Activated CD4-positive, alpha-beta T cell treated with anti-CD3 and anti-CD28 coated beads, Interleukin-2, Interleukin-4, amounts not matched to agents 100 ng/mL and 50 ng/mL, durations not matched to agents 16 hours and 8 hours (primary cell): ENCODE measurements at regions not wholly inside any gene's neighbourhood (a gene's known extent, or its start where the extent isn't known, plus 50 kb on each side); places are given as distances from the start of the nearest gene placed in this dataset.
"Not testable (repeated sequence)": the region's sequence is repeated elsewhere in the genome, so short reads cannot be mapped to it uniquely, and the experiment has no call there.

Experiments
- DNase-seq: peaks from one replicate; pipeline ENCODE4 v3.0.0-alpha.2; 2020; ENCODE audit warnings: low spot score

- no peak for DNase-seq
Observed at GRCh38 chr2:144124882-144125281, 395.0 kb downstream of the ZEB2 start.

DNA sequence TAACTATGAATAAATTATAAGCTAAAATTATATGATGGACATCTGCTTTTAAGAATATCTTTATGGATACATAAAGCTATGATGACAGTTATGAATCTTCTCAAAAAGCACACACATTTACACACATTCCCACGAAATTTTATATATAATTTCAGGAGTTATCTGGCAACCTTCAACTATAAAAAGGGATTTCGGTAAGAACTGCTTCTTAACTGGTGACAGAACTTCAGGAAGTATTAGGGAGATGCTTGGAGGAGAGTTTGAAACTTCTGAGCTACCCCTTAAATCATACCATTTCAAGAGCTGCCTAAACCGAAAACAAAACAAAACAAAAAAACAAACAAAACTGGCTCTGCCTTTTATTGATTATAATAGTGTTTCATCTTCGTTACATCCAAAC is 399.4 kb downstream of the ZEB2 start:
- DNase-seq, result no peak

- DNase-seq, result no peak
Observed at GRCh38 chr2:144117086-144117485, 402.8 kb downstream of the ZEB2 start.

DNA sequence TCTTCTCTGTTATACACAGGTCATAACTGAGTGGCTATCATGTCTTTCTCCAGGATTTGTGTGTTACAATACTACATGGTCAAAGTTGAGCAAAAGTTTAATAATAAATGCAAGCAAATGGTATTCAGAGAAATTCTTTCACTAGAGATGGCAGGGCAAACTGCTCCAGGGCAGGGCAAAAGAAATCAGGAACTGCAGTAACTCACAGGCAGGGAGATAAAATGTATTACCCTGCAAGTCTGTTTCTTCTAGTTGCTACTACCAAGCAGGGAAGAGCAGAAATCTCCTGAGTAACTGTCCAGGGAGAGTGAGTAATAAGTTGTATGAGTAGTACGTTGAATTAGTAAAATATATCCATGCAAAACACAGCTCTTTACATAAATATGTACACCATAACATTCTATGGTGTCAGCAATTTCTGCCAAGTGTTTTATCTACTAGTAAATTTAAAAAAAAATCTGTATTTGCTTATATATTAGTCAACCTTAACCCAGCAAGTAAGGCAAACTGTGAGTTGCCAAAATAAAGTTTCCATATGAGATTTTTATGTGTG is 404.1 kb downstream of the ZEB2 start:
- DNase-seq, result no peak

- DNase-seq, result no peak
Observed at GRCh38 chr2:144114760-144115159, 405.2 kb downstream of the ZEB2 start.

DNA sequence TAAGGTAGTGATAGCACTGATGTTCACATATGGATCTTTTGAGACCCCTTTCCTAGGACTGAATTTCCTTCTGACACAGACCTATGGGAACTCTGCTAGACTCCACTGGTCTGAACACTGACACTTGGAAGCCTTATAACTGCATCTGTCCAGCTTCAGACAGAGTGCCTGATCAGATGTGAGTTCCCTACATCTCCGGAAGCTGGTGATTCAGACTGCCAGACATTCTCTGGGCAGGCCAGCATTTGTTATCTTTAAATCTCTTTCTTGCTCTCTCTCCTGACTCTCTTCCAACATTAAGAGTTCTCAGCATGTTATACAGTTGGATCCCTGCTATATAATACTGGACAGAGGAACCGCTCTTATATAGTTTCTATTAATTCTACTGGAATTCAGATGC is 408.5 kb downstream of the ZEB2 start:
- DNase-seq, result no peak

DNA sequence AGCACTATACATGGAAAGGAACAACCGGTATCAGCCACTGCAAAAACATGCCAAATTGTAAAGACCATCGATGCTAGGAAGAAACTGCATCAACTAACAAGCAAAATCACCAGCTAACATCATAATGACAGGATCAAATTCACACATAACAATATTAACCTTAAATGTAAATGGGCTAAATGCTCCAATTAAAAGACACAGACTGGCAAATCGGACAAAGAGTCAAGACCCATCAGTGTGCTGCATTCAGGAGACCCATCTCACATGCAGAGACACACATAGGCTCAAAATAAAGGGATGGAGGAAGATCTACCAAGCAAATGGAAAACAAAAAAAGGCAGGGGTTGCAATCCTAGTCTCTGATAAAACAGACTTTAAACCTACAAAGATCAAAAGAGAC is 413.8 kb downstream of the ZEB2 start:
- not testable (repeated sequence) for DNase-seq

DNA sequence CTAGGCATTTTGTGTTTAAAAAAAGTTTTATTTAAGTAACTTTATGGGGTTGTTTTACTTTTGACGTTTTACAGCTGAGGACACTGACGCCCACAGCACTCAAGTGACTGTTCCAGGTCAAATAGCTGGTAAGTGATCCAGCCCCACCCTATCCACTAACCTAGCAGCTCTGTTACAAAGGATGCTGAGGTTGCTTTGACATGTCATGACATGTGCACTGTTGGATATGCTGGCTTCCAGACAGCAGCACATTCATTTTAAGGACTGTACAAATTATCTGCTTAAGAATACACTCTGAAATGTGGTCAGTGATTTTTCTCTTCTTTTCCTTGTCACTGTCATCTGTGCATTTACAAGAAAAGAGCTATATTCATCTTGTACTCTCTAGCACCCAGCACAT is 417.5 kb downstream of the ZEB2 start:
- no peak for DNase-seq

- peak; percentile 60 for DNase-seq
Observed at GRCh38 chr2:144099780-144100377, 420.0 kb downstream of the ZEB2 start.

DNA sequence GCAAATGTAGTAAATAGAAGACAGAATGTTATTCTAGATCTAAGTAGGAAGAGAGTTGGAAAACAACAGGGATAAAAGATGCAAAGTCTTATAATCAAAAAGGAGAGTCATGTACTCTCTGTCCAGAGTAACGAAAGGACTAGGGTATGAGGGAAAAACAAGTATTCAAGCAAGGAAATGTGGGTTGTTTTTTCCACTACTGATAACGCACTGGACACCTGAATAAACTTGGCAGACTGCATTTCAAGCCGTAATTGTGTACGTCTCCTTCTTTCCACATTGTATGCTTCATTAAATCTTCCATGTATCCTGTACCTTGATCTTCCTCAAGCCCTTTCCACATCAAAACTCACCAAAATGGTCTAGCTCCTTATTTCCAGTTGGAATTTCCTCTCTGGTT is 420.6 kb downstream of the ZEB2 start:
- DNase-seq, result no peak

GRCh38 chr2:144097440-144098225 is 422.3 kb downstream of the ZEB2 start:
- DNase-seq, result peak; percentile 25

- no peak for DNase-seq
Observed at GRCh38 chr2:144096531-144096930, 423.4 kb downstream of the ZEB2 start.

- no peak for DNase-seq
Observed at GRCh38 chr2:144094408-144095151, 425.3 kb downstream of the ZEB2 start.

- no peak for DNase-seq
Observed at GRCh38 chr2:144091622-144092021, 428.3 kb downstream of the ZEB2 start.

GRCh38 chr2:144088863-144089262 is 431.1 kb downstream of the ZEB2 start:
- no peak for DNase-seq

DNA sequence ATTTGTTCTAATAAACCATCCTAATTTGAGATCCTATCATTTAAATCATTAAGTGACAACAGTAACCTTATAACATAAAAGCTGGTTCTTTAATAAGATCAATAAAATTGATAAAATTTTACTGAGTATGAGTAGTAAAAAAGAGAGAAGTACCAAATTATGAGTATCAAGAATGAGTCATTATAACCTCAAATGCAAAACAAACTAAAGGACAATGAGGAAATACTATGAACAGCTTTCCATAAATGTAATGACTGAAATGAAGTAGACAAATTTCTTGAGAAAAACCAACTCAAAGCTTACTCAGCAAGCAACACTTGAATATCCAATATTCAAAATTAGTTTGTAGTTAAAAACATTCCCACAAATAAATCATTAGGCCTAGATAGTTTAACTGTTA is 433.0 kb downstream of the ZEB2 start:
- DNase-seq, result peak; percentile 41

- DNase-seq, result no peak
Observed at GRCh38 chr2:144085016-144085415, 434.9 kb downstream of the ZEB2 start.

- no peak for DNase-seq
Observed at GRCh38 chr2:144084114-144084661, 435.7 kb downstream of the ZEB2 start.

DNA sequence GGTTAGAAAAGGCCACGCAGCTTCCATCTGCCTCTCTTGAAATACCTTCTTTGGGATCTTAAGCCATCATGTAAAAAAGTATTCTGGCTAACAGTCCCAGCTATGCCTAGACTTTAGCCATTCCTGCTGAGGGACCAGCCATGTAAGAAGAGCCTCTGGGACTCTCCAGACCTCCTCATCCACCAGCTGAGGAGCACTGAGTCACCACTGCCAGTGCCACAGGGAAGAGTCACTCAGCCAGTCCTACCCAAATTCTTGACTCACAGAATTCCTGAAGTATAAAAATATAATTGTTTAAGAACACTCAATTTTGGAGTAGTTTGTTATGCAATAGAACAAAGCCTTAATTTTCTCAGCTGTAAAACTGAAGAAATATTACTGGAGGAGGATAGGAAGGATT is 436.7 kb downstream of the ZEB2 start:
- no peak for DNase-seq

- no peak for DNase-seq
Observed at GRCh38 chr2:144082777-144083176, 437.1 kb downstream of the ZEB2 start.

- no peak for DNase-seq
Observed at GRCh38 chr2:144082327-144082726, 437.6 kb downstream of the ZEB2 start.

GRCh38 chr2:144081272-144081671 is 438.6 kb downstream of the ZEB2 start:
- no peak for DNase-seq

DNA sequence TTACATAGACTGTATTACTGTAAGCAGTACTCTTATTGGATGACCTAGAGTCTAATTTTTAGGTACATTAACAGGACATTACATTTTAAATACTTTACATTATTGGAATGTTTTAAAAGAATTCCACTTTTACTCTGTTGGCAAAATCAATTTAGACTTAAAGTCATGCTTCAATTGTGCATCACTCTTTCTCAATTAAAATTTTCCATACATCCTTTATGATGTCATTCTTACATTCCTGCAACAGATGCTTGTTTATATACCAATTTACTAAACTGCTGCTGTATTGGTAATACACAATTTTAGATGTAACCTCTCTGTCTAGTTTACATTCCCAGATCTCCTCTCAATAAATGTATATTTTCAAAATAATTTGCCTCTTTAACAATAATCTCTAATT is 440.1 kb downstream of the ZEB2 start:
- DNase-seq, result no peak
